ENCODE measurements at regions not wholly inside any gene's neighbourhood (a gene's known extent, or its start where the extent isn't known, plus 50 kb on each side); places are given as distances from the start of the nearest gene placed in this dataset.
"Not testable (repeated sequence)": the region's sequence is repeated elsewhere in the genome, so short reads cannot be mapped to it uniquely, and the experiment has no call there.

- DNase-seq (ENCODE audit: low read depth in 1 of 2, low spot score in 1 of 2): no peak
Observed at GRCh38 chr6:130603391-130603790, 223.8 kb upstream of the SMLR1 start.

GRCh38 chr6:130604841-130605399 is 222.3 kb upstream of the SMLR1 start:
- DNase-seq (ENCODE audit: low read depth in 1 of 2, low spot score in 1 of 2): no peak

GRCh38 chr6:130610303-130610702 is 216.9 kb upstream of the SMLR1 start:
- no peak for DNase-seq (ENCODE audit: low read depth in 1 of 2, low spot score in 1 of 2)

- no peak for DNase-seq (ENCODE audit: low read depth in 1 of 2, low spot score in 1 of 2)
Observed at GRCh38 chr6:130611366-130611765, 215.8 kb upstream of the SMLR1 start.

- DNase-seq (ENCODE audit: low read depth in 1 of 2, low spot score in 1 of 2): no peak
Observed at GRCh38 chr6:130613176-130613575, 214.0 kb upstream of the SMLR1 start.

GRCh38 chr6:130615816-130616215 is 211.4 kb upstream of the SMLR1 start:
- DNase-seq (ENCODE audit: low read depth in 1 of 2, low spot score in 1 of 2): no peak

GRCh38 chr6:130617658-130618057 is 209.5 kb upstream of the SMLR1 start:
- no peak for DNase-seq (ENCODE audit: low read depth in 1 of 2, low spot score in 1 of 2)

GRCh38 chr6:130618806-130619205 is 208.4 kb upstream of the SMLR1 start:
- DNase-seq (ENCODE audit: low read depth in 1 of 2, low spot score in 1 of 2): not testable (repeated sequence)

GRCh38 chr6:130620338-130620781 is 206.8 kb upstream of the SMLR1 start:
- DNase-seq (ENCODE audit: low read depth in 1 of 2, low spot score in 1 of 2): no peak

GRCh38 chr6:130622142-130622541 is 205.1 kb upstream of the SMLR1 start:
- no peak for DNase-seq (ENCODE audit: low read depth in 1 of 2, low spot score in 1 of 2)

- DNase-seq (ENCODE audit: low read depth in 1 of 2, low spot score in 1 of 2): no peak
Observed at GRCh38 chr6:130624046-130624445, 203.2 kb upstream of the SMLR1 start.

GRCh38 chr6:130625825-130626527 is 201.2 kb upstream of the SMLR1 start:
- DNase-seq (ENCODE audit: low read depth in 1 of 2, low spot score in 1 of 2): no peak

- no peak for DNase-seq (ENCODE audit: low read depth in 1 of 2, low spot score in 1 of 2)
Observed at GRCh38 chr6:130628862-130629261, 198.3 kb upstream of the SMLR1 start.

- DNase-seq (ENCODE audit: low read depth in 1 of 2, low spot score in 1 of 2): no peak
Observed at GRCh38 chr6:130629640-130630039, 197.6 kb upstream of the SMLR1 start.

GRCh38 chr6:130632277-130632676 is 194.9 kb upstream of the SMLR1 start:
- no peak for DNase-seq (ENCODE audit: low read depth in 1 of 2, low spot score in 1 of 2)

- DNase-seq (ENCODE audit: low read depth in 1 of 2, low spot score in 1 of 2): no peak
Observed at GRCh38 chr6:130632897-130633296, 194.3 kb upstream of the SMLR1 start.

- DNase-seq (ENCODE audit: low read depth in 1 of 2, low spot score in 1 of 2): no peak
Observed at GRCh38 chr6:130643361-130643760, 183.8 kb upstream of the SMLR1 start.

GRCh38 chr6:130644175-130644574 is 183.0 kb upstream of the SMLR1 start:
- no peak for DNase-seq (ENCODE audit: low read depth in 1 of 2, low spot score in 1 of 2)

GRCh38 chr6:130644769-130645168 is 182.4 kb upstream of the SMLR1 start:
- DNase-seq (ENCODE audit: low read depth in 1 of 2, low spot score in 1 of 2): not testable (repeated sequence)

- no peak for DNase-seq (ENCODE audit: low read depth in 1 of 2, low spot score in 1 of 2)
Observed at GRCh38 chr6:130647246-130647645, 180.0 kb upstream of the SMLR1 start.

- DNase-seq (ENCODE audit: low read depth in 1 of 2, low spot score in 1 of 2): no peak
Observed at GRCh38 chr6:130655586-130655985, 171.6 kb upstream of the SMLR1 start.

- DNase-seq (ENCODE audit: low read depth in 1 of 2, low spot score in 1 of 2): no peak
Observed at GRCh38 chr6:130661077-130661476, 166.1 kb upstream of the SMLR1 start.

- DNase-seq (ENCODE audit: low read depth in 1 of 2, low spot score in 1 of 2): no peak
Observed at GRCh38 chr6:130666786-130667185, 160.4 kb upstream of the SMLR1 start.
